Thyroid gland (tissue), 4 donors: ENCODE measurements at regions not wholly inside any gene's neighbourhood (a gene's known extent, or its start where the extent isn't known, plus 50 kb on each side); places are given as distances from the start of the nearest gene placed in this dataset.

Experiments
- POLR2A ChIP-seq, 2 donors: fragments of 450-650 bp; IDR thresholded peaks; one replicate each; pipeline ENCODE4 v1.6.1; 2017; ENCODE audit warnings: antibody characterized with exemption in 2 of 2, mild to moderate bottlenecking in 2 of 2, moderate library complexity in 1 of 2
- TF ChIP-seq, protein P1 (sequence below), 6 experiments: fragments of 200-600 bp in 3 of 6; fragments of 450-650 bp in 3 of 6; sonication (generic) in 3 of 6; IDR thresholded peaks; one replicate each; pipeline ENCODE4 v1.5.1; 2016 to 2019; ENCODE audit warnings: antibody characterized with exemption in 6 of 6, mild to moderate bottlenecking in 2 of 6, inconsistent platforms in 1 of 6, moderate library complexity in 1 of 6

DNA sequence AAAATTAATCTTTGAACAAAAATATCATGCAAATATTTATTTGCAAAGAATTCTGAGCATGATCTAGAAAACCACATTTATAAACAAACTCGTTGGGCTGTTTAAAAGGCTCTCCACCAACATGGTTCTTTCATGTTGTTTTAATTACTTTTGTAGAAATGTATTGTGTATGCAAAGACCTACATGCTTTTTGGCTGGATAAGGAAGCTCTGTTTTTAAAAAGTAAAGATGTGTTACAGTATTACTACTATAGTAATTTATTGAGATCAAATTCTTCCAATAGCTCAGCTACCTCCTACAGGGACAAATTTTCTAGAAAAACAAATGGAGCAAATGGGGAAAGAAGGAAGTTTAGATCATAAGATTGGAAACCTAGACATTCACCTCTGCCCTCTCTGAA, 177.5 kb upstream of the TTC29 start:
- TF ChIP-seq, protein P1, sequence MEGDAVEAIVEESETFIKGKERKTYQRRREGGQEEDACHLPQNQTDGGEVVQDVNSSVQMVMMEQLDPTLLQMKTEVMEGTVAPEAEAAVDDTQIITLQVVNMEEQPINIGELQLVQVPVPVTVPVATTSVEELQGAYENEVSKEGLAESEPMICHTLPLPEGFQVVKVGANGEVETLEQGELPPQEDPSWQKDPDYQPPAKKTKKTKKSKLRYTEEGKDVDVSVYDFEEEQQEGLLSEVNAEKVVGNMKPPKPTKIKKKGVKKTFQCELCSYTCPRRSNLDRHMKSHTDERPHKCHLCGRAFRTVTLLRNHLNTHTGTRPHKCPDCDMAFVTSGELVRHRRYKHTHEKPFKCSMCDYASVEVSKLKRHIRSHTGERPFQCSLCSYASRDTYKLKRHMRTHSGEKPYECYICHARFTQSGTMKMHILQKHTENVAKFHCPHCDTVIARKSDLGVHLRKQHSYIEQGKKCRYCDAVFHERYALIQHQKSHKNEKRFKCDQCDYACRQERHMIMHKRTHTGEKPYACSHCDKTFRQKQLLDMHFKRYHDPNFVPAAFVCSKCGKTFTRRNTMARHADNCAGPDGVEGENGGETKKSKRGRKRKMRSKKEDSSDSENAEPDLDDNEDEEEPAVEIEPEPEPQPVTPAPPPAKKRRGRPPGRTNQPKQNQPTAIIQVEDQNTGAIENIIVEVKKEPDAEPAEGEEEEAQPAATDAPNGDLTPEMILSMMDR (IDR thresholded peaks at IDR 0.05) = no peak
- no peak for TF ChIP-seq POLR2A (IDR thresholded peaks at IDR 0.05)
